Body of pancreas (tissue), 4 donors: ENCODE measurements at regions not wholly inside any gene's neighbourhood (a gene's known extent, or its start where the extent isn't known, plus 50 kb on each side); places are given as distances from the start of the nearest gene placed in this dataset.

Source experiments
- ATAC-seq: fragments of 150-250 bp; one replicate; pipeline ENCODE4 v1.9.1; 2016
- DNase-seq, 4 donors: peaks; one replicate each; pipeline ENCODE4 v3.0.0-alpha.2; 2019
- H3K27ac ChIP-seq, 4 donors: fragments of 200-600 bp; sonication (generic); 1 replicate in 3 of 4; 2 replicates in 1 of 4; pipeline versions ENCODE4 v1.5.1 to v1.6.1; 2016 to 2019; ENCODE audit warnings: mild to moderate bottlenecking in 1 of 4, mixed read lengths in 1 of 4, moderate library complexity in 1 of 4
- H3K27me3 ChIP-seq, 2 donors: fragments of 200-600 bp; sonication (generic); one replicate each; pipeline ENCODE4 v1.6.0; 2016; ENCODE audit warnings: mild to moderate bottlenecking in 1 of 2
- H3K36me3 ChIP-seq, 2 donors: fragments of 200-600 bp; sonication (generic); replicated peaks in 1 of 2; 2 replicates each; pipeline ENCODE4 v1.5.1; 2016; ENCODE audit warnings: low read depth in 2 of 2; ENCODE audit not compliant: insufficient read depth in 1 of 2
- H3K4me1 ChIP-seq: fragments of 200-600 bp; sonication (generic); one replicate; pipeline ENCODE4 v1.6.0; 2016
- H3K4me3 ChIP-seq, 2 donors: fragments of 200-600 bp; sonication (generic); 1 replicate in 1 of 2; 2 replicates in 1 of 2; pipeline ENCODE4 v1.5.1; 2016 to 2019
- H3K9me3 ChIP-seq, 3 donors: fragments of 200-600 bp; sonication (generic); 1 replicate in 2 of 3; 2 replicates in 1 of 3; pipeline ENCODE4 v1.5.1; 2016
- CTCF ChIP-seq, 7 experiments: fragments of 450-650 bp in 4 of 7; fragments of 200-600 bp in 3 of 7; sonication (generic) in 3 of 7; IDR thresholded peaks; one replicate each; pipeline ENCODE4 v1.5.1; 2016 to 2019; ENCODE audit warnings: antibody characterized with exemption in 7 of 7
- POLR2A ChIP-seq, 3 donors: fragments of 450-650 bp; IDR thresholded peaks; one replicate each; pipeline ENCODE4 v1.6.1; 2016; ENCODE audit warnings: antibody characterized with exemption in 3 of 3, mild to moderate bottlenecking in 2 of 3
- WGBS, 2 donors: methylation state at CpG; one replicate each; pipeline ENCODE4 v1.1.5; 2017; 5-methylcytosine and 5-hydroxymethylcytosine counted together
- intact Hi-C: fragments of 100-400 bp; cut with DNase I; formaldehyde crosslinking; loops from one replicate; pipeline ENCODE4 v1.15.1; 2023

GRCh38 chr2:222809582-222809981 is 51.3 kb upstream of the ACSL3 start:
- WGBS, 2 donors, result 94 to 97% methylated on average over 2 of the region's 2 CpGs
- Histone ChIP-seq H3K4me3 (no peak overlapping the region), H3K27ac (no peak overlapping the region), H3K9me3 (no peaks in the 10 kb centered on the region), H3K4me1 (peaks cover 24% of the 10 kb centered on the region), H3K36me3 (no peaks in the 10 kb centered on the region), H3K27me3 (no peaks in the 10 kb centered on the region)
- intact Hi-C loops, result no loop called here
- no peak for TF ChIP-seq POLR2A (IDR thresholded peaks at IDR 0.05)
- no peak for TF ChIP-seq CTCF (IDR thresholded peaks at IDR 0.05)
- no peak for DNase-seq
- ATAC-seq, result no peak

GRCh38 chr2:222810044-222810443 is 50.8 kb upstream of the ACSL3 start:
- TF ChIP-seq POLR2A (IDR thresholded peaks at IDR 0.05) (no peak), CTCF (IDR thresholded peaks at IDR 0.05) (no peak)
- no peak for DNase-seq

More at GRCh38 chr2:222810044-222810443, 50.8 kb upstream of the ACSL3 start:
- H3K4me1 ChIP-seq, result peaks cover 24% of the 10 kb centered on the region
- H3K27ac ChIP-seq, result no peak overlapping the region
- intact Hi-C loops, result no loop called here
- WGBS, 2 donors, result 83 to 92% methylated on average over 5 of the region's 5 CpGs
- no peak for ATAC-seq
- no peak overlapping the region for H3K4me3 ChIP-seq
- no peaks in the 10 kb centered on the region for H3K9me3 ChIP-seq
- no peaks in the 10 kb centered on the region for H3K36me3 ChIP-seq
- H3K27me3 ChIP-seq, result no peaks in the 10 kb centered on the region
